HG02943 (cell line): ENCODE measurements at regions not wholly inside any gene's neighbourhood (a gene's known extent, or its start where the extent isn't known, plus 50 kb on each side); places are given as distances from the start of the nearest gene placed in this dataset.

Experiments
- ATAC-seq: cut with Tn5 transposase; IDR thresholded peaks from one replicate; pipeline ENCODE4 v1.9.1; 2021; ENCODE audit warnings: mild to moderate bottlenecking, low read depth, moderate library complexity; ENCODE audit not compliant: unreplicated experiment

GRCh38 chr12:91396293-91396692 is 213.7 kb upstream of the DCN start:
- ATAC-seq, result no peak

- ATAC-seq, result no peak
Observed at GRCh38 chr12:91395628-91396135, 213.1 kb upstream of the DCN start.

- ATAC-seq, result no peak
Observed at GRCh38 chr12:91394903-91395302, 212.3 kb upstream of the DCN start.

- ATAC-seq, result no peak
Observed at GRCh38 chr12:91388573-91388972, 206.0 kb upstream of the DCN start.

- ATAC-seq, result no peak
Observed at GRCh38 chr12:91387461-91388134, 205.0 kb upstream of the DCN start.

- ATAC-seq, result no peak
Observed at GRCh38 chr12:91384806-91385205, 202.2 kb upstream of the DCN start.

GRCh38 chr12:91384366-91384765 is 201.7 kb upstream of the DCN start:
- ATAC-seq, result no peak

GRCh38 chr12:91383099-91383498 is 200.5 kb upstream of the DCN start:
- ATAC-seq, result no peak

- ATAC-seq, result peak; percentile 86
Observed at GRCh38 chr12:91382081-91382543, 199.5 kb upstream of the DCN start.

GRCh38 chr12:91381309-91381804 is 198.7 kb upstream of the DCN start:
- peak; percentile 71 for ATAC-seq

GRCh38 chr12:91380631-91381030 is 198.0 kb upstream of the DCN start:
- ATAC-seq, result no peak

- ATAC-seq, result no peak
Observed at GRCh38 chr12:91379051-91379775, 196.6 kb upstream of the DCN start.

GRCh38 chr12:91377436-91377835 is 194.8 kb upstream of the DCN start:
- no peak for ATAC-seq

- no peak for ATAC-seq
Observed at GRCh38 chr12:91373086-91373485, 190.5 kb upstream of the DCN start.

GRCh38 chr12:91370086-91370868 is 187.7 kb upstream of the DCN start:
- no peak for ATAC-seq

GRCh38 chr12:91368613-91369012 is 186.0 kb upstream of the DCN start:
- ATAC-seq, result no peak

- ATAC-seq, result no peak
Observed at GRCh38 chr12:91367234-91367849, 184.7 kb upstream of the DCN start.

- ATAC-seq, result no peak
Observed at GRCh38 chr12:91364471-91365184, 182.0 kb upstream of the DCN start.

- ATAC-seq, result no peak
Observed at GRCh38 chr12:91361864-91362263, 179.2 kb upstream of the DCN start.

- no peak for ATAC-seq
Observed at GRCh38 chr12:91357381-91357780, 174.8 kb upstream of the DCN start.
